Stimulated activated CD8-positive, alpha-beta memory T cell treated with anti-CD3 and anti-CD28 coated beads, Interleukin-7, amount 100 ng/mL, for 48 hours (primary cell): ENCODE measurements at regions not wholly inside any gene's neighbourhood (a gene's known extent, or its start where the extent isn't known, plus 50 kb on each side); places are given as distances from the start of the nearest gene placed in this dataset.
"Not testable (repeated sequence)": the region's sequence is repeated elsewhere in the genome, so short reads cannot be mapped to it uniquely, and the experiment has no call there.

Experiments used
- DNase-seq, 2 donors: peaks; one replicate each; pipeline ENCODE4 v3.0.0-alpha.2; 2020; ENCODE audit warnings: low read depth in 1 of 2; ENCODE audit errors: extremely low read depth in 1 of 2

- DNase-seq = no peak
Measured at GRCh38 chr9:86634501-86634900, 280.3 kb upstream of the TUT7 start.

DNA sequence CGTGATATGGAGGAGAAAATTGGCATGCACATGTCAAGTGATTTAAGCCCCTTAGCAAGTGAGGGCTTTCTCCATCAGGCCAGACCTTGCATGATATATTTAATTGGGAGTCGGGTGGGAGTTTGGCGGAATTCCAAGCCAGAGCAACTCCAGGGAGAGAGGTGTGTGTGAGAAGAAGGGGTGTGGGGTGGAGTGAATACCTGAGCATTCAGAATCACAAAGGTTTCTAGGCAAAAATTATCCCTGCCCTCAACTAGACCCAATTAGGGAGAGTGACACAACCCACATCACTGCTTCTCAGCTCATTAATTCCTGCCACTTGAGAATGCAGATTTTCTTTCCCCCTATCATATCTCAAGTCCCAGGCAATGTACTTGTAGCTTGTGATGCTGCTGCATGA, 279.7 kb upstream of the TUT7 start:
- no peak for DNase-seq

DNA sequence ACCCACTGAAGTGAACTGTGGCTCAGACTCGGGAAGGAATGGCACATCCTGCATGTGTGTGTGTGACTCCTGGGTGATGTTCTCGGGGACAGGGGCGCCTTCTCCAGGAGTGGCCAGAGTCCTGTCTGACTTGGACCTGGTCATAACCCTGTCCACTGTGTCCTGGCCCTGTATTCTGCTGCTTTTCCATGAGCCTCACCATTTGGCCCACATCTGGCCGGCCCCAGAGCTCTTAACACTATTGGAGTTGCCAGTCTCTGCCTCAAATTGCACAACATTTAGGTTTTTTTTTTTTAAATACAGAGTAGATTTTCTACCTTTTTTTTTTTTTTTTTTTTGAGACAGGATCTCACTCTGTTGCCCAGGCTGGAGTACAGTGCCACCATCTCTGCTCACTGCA, 278.3 kb upstream of the TUT7 start:
- no peak for DNase-seq

DNA sequence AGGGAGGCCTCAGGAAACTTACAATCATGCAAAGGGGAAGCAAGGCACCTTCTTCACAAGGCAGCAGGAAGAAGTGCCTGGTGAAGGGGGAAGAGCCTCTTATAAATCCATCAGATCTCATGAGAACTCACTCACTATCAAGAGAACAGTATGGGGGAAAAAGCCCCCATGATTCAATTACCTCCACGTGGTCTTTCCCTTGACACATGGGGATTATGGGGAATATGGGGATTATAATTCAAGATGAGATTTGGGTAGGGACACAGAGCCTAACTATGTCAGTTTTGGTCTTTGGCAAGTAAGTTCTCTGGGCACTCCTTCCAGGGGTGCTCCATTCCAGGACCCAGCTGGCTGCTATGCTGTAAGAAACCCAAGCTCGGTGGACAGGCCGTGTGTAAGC, 275.3 kb upstream of the TUT7 start:
- DNase-seq = no peak

DNA sequence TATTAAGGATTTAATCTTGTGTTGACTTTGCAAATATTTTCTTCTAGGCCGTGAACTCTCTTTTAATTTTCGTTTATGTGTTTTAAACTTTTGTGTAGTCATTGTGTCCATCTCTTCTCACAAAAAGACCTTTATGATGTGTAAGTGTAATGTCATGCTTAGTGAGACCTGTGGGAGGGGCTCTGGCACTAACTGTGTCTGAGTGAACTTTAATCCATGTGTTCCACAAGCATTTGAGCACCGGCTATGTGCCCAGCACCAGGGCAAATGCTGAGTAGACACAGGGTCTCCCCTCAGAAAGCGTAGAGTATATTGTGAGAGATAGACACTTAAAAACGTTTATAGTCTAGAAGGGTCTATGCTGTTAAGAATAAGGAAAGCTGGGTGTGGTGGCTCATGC, 272.6 kb upstream of the TUT7 start:
- no peak for DNase-seq

DNA sequence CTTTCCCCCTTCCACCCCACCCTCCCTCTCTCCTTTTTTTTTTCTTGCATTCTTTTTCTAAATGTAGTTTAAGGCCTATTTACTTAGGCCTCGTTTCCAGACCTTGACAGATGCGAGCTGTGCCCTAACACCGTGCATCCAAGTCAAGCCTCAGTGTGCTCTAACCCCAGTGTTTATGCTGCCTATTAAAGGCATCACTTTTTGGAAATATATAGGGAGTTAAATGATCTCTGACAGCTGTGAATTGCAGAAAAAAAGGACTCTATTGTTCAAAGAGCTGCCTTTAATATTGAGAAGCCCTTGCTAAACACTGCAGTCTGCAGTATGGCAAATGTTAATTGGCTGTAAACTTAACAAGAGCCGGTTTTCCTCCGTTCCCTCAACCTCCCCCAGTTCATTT, 270.4 kb upstream of the TUT7 start:
- no peak for DNase-seq

DNA sequence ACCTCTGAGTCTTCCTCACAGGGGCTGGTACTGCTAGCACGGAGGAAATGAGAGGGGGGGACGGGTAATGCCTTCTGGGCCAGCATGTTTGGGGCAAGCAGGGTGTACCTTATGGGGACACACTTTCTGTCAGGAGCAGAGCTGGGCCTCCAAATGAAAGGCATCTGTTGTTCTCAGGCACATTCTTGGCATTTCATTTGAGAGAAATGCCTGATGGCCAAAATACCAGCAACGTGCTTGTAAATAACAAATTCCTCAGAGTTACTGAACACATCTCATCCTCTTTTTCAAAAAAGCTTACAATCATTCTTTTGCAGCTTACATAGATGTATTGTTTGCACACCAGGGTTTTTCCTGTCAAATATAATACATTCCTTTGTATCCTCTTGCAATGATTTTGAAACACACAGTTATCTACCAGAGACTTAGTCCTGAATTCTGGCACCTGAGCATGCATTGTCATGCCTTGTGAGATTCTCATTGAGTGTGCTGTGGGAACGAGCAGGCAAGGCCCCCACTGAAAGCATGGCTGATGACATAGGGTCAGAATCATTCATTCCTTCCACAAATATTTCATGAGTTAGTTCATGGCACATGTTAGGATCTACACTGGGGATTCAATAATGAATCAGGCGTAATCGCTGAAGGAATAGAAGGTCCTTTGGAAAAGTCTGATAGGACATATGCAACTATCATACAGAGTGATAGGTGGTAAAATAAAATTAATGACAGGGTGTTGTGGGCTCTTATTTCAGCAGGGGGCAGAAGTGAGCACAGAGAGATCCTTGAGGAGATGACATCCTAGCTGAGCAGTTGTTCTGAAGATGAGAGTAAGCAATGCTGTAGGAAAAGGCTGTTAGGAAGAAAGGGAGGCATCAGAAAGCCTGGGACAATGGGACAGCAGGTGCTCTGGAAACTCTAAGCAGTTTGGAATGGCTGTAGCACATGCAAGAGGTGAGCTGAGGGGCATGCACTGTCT, 260.9 kb upstream of the TUT7 start:
- DNase-seq = no peak

GRCh38 chr9:86613943-86614342, 259.7 kb upstream of the TUT7 start:
- no peak for DNase-seq

- DNase-seq = not testable (repeated sequence)
Measured at GRCh38 chr9:86611534-86611933, 257.3 kb upstream of the TUT7 start.

DNA sequence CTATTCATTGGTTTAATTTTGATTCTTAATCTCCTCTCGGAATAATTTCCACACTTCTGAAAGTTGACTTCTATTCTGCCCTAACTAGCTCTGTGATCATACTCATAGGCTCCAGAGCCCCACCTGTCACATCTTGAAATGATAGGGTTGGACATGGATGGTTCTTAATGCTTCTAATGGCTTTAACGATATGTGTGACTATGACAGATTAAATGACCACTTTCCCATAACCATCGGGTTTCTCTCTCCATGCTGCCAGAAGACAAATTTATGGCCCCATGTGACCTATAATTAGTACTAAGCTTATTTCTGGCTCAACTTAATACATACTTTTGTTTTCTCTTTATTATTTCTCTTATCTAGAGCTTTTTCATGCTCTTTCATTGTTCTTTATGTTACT, 251.1 kb upstream of the TUT7 start:
- DNase-seq = no peak

- no peak for DNase-seq
Measured at GRCh38 chr9:86604741-86605140, 250.5 kb upstream of the TUT7 start.

DNA sequence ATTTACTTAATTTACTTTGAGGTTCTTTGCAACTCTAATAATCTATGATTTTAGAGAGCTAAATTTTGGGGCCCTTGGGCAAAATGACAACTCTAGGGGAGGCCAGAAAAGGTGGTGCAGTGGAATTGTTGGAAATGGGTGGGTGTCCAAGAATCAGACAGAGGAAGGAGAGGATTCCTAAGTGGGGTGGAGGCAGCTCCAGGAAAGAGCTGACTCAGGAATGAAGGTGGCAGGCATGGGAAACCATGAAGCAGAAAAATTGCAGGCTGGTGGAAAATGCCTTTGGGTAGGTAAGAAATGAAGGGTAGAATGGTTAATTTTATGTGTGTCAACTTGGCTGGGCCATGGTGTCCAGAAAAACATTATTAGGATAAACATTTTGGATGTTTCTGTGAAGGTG, 248.5 kb upstream of the TUT7 start:
- DNase-seq = no peak

GRCh38 chr9:86601697-86602096, 247.5 kb upstream of the TUT7 start:
- DNase-seq = no peak

GRCh38 chr9:86600977-86601376, 246.8 kb upstream of the TUT7 start:
- no peak for DNase-seq

GRCh38 chr9:86600291-86600690, 246.1 kb upstream of the TUT7 start:
- no peak for DNase-seq

GRCh38 chr9:86599561-86599960, 245.4 kb upstream of the TUT7 start:
- DNase-seq = no peak

- DNase-seq = no peak
Measured at GRCh38 chr9:86598411-86599239, 244.4 kb upstream of the TUT7 start.

GRCh38 chr9:86594724-86595123, 240.5 kb upstream of the TUT7 start:
- no peak for DNase-seq

DNA sequence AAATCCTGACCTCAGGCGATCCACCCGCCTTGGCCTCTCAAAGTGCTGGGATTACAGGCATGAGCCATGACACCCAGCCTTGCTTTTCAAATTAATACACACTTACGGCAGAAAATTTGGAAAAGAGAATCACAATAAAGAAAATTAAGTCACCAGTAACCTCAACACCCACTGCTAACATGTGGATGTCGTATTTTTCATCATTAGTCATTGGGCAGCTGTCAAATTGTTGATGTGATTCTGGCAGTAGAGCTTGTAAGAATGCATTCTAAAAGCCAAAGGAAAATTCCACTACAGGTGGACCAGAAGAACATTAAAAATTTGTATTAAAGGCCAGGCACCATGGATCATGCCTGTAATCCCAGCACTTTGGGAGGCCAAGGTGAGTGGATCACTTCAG, 237.3 kb upstream of the TUT7 start:
- DNase-seq = no peak

DNA sequence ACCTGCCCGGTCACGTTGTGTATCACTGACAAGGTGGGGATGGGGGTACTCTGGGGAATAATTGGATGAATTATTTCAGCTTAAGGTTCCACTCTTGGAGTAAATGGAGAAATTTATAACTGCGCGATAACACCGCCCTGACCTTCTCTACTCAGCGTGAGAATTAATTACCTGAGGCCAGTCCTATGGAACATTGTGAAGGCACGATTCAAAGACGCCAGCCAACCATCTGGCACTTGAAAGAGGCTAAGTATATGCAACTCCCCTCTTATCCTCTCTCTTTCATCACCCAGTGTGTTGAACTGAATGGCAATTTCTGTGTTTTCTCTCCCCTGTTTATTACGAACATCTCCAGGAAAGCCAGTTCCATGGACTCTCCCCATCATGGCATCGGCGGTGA, 235.5 kb upstream of the TUT7 start:
- DNase-seq = no peak

DNA sequence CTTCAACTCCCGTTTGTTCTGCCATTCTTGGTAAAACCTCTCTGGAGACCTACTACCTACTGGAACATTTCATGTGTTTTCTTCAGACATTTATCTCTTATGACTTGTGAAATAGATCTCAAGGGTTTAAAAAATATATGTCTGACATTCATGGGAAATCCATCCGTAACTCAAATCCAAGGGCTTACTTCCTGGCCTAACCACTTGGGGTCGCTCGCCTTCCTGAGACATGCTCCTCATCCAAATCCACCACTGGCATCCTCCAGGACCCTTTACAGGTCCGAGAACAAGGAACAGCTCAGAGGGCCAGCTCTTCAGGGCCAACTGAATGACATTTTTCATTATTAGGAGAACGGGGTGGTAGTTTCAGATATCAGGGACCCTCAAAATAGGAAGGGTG, 235.1 kb upstream of the TUT7 start:
- DNase-seq = no peak

DNA sequence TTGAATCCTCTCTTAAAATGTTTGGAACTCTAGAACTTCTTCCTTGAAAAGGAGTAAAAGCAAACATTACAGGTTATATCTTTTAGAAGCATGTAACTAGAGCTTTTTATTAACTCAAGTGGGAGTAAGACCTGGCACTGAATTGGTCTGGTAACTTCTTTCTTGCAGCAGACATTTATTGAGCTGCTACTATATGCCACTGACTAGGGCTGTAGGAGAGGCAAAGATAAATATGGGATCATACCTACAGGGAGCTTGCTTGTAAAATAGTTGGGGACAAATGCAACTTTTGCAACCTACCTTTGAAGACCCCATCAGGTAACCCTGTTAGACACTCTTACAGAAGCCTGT, 231.9 kb upstream of the TUT7 start:
- no peak for DNase-seq
